ENCODE measurements at regions not wholly inside any gene's neighbourhood (a gene's known extent, or its start where the extent isn't known, plus 50 kb on each side); places are given as distances from the start of the nearest gene placed in this dataset.

DNA sequence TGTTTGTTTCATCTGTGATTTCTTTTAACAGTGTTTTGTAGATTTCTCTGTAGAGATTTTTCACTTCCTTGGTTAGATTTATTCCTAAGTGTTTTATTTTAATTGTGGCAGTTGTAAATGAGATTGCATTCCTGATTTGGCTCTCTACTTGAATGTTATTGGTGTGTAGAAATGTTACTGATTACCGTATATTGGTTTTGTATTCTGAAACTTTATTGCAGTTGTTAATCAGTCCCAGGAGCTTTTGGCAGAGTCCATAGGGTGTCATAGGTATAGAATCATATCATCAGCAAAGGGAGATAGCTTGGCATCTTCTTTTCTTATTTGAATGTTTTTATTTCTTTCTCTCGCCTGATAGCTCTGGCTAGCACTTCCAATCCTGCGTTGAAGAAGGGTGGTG is 1386.7 kb downstream of the SLITRK5 start:
- TF ChIP-seq, protein P1, sequence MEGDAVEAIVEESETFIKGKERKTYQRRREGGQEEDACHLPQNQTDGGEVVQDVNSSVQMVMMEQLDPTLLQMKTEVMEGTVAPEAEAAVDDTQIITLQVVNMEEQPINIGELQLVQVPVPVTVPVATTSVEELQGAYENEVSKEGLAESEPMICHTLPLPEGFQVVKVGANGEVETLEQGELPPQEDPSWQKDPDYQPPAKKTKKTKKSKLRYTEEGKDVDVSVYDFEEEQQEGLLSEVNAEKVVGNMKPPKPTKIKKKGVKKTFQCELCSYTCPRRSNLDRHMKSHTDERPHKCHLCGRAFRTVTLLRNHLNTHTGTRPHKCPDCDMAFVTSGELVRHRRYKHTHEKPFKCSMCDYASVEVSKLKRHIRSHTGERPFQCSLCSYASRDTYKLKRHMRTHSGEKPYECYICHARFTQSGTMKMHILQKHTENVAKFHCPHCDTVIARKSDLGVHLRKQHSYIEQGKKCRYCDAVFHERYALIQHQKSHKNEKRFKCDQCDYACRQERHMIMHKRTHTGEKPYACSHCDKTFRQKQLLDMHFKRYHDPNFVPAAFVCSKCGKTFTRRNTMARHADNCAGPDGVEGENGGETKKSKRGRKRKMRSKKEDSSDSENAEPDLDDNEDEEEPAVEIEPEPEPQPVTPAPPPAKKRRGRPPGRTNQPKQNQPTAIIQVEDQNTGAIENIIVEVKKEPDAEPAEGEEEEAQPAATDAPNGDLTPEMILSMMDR (IDR thresholded peaks at IDR 0.05) = no peak
- TF ChIP-seq POLR2A (IDR thresholded peaks at IDR 0.05) = no peak

Measured in prostate gland (tissue), 2 donors.